GM19452 (cell line): ENCODE measurements at regions not wholly inside any gene's neighbourhood (a gene's known extent, or its start where the extent isn't known, plus 50 kb on each side); places are given as distances from the start of the nearest gene placed in this dataset.
"Not testable (repeated sequence)": the region's sequence is repeated elsewhere in the genome, so short reads cannot be mapped to it uniquely, and the experiment has no call there.

Experiments
- ATAC-seq: cut with Tn5 transposase; IDR thresholded peaks from one replicate; pipeline ENCODE4 v1.9.1; 2021; ENCODE audit not compliant: unreplicated experiment

GRCh38 chr14:106480287-106480686, 953.9 kb downstream of the TMEM121 start:
- not testable (repeated sequence) for ATAC-seq

GRCh38 chr14:106482213-106482612, 955.8 kb downstream of the TMEM121 start:
- not testable (repeated sequence) for ATAC-seq

GRCh38 chr14:106487600-106487999, 961.2 kb downstream of the TMEM121 start:
- ATAC-seq, result no peak

GRCh38 chr14:106488291-106488690, 961.9 kb downstream of the TMEM121 start:
- no peak for ATAC-seq

- ATAC-seq, result no peak
Measured at GRCh38 chr14:106489112-106489881, 962.9 kb downstream of the TMEM121 start.

GRCh38 chr14:106490442-106490841, 964.1 kb downstream of the TMEM121 start:
- no peak for ATAC-seq

- no peak for ATAC-seq
Measured at GRCh38 chr14:106491851-106492250, 965.5 kb downstream of the TMEM121 start.

GRCh38 chr14:106493962-106494823, 967.8 kb downstream of the TMEM121 start:
- ATAC-seq, result no peak

- ATAC-seq, result no peak
Measured at GRCh38 chr14:106500571-106500970, 974.2 kb downstream of the TMEM121 start.

GRCh38 chr14:106501898-106502297, 975.5 kb downstream of the TMEM121 start:
- no peak for ATAC-seq

GRCh38 chr14:106505366-106505765, 979.0 kb downstream of the TMEM121 start:
- ATAC-seq, result no peak

- no peak for ATAC-seq
Measured at GRCh38 chr14:106506881-106507305, 980.5 kb downstream of the TMEM121 start.

- no peak for ATAC-seq
Measured at GRCh38 chr14:106507354-106507753, 981.0 kb downstream of the TMEM121 start.

- no peak for ATAC-seq
Measured at GRCh38 chr14:106508216-106508615, 981.8 kb downstream of the TMEM121 start.

- ATAC-seq, result no peak
Measured at GRCh38 chr14:106509176-106509575, 982.8 kb downstream of the TMEM121 start.

- no peak for ATAC-seq
Measured at GRCh38 chr14:106509807-106510206, 983.4 kb downstream of the TMEM121 start.

GRCh38 chr14:106511006-106511799, 984.8 kb downstream of the TMEM121 start:
- ATAC-seq, result no peak

GRCh38 chr14:106511800-106512198, 985.4 kb downstream of the TMEM121 start:
- ATAC-seq, result no peak

- ATAC-seq, result no peak
Measured at GRCh38 chr14:106513302-106513701, 986.9 kb downstream of the TMEM121 start.

GRCh38 chr14:106518054-106518943, 991.9 kb downstream of the TMEM121 start:
- no peak for ATAC-seq
